Kidney tubule cell (primary cell): ENCODE measurements at regions not wholly inside any gene's neighbourhood (a gene's known extent, or its start where the extent isn't known, plus 50 kb on each side); places are given as distances from the start of the nearest gene placed in this dataset.

ENCODE experiments used
- DNase-seq: peaks from one replicate; pipeline ENCODE4 v3.0.0-alpha.2; 2018; ENCODE audit warnings: low spot score

DNA sequence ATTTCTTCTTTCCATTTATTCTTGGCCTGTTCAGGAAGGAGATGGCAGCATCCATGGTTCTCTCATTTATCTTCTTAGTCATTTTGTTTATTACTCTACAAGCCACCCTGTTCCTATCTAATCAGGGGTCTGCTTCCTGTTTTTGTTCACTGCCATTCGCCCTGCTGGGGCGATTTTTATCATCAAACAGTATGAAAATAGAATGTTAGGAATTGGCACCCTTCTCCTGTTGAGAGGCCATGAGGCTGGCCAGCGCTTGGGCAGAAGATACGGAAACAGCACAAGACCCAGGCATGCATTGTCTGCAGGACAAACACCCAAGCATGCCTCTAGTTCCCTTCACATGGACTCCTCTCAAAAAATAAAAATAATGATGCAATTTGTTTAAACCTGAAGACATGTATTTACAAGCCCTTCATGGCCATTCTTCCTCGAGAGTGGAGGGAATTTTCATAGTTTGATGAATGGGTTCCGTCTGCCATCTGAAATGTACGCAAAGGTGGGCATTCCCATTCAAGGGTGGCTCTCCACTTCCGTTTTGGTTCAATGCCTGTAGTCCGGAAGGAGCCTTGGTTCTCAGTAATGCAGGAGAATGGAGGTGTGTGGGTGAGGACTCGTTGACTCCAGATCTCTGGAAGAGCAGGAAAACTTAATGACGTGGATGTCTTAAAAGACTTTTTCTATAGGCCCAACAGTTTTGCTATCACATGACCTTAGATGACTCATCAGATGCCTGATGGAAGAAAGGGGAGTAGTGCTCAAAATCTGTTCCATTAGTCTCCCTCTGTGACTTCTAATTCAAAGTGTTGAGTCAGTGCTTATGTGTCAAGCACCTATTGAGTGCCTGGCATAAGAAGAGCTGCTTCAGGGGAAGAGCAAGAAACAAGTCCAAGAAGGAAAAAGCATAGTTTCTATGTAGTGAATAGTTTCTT lies 252.4 kb upstream of the TBX3 start:
- peak; percentile 63 for DNase-seq

- no peak for DNase-seq
Measured at GRCh38 chr12:114935658-114936057, 251.7 kb upstream of the TBX3 start.

- peak; percentile 94 for DNase-seq
Measured at GRCh38 chr12:114933428-114934160, 249.6 kb upstream of the TBX3 start.

GRCh38 chr12:114932806-114933205 lies 248.8 kb upstream of the TBX3 start:
- no peak for DNase-seq

DNA sequence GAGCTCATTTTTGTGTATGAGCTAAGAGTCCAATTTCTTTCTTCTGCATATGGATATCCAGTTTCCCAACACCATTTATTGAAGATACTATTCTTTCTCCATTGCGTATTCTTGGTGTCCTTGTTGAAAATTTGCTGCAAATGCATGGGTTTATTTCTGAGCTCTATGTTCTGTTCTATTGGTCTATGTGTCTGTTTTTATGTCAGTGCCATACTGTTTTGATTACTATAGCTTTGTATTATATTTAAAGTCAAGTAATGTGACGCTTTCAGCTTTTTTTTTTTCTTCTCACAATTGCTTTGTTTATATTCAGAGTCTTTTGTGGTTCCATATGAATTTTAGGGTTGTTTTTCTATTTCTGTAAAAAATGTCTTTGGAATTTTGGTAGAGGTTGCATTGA lies 247.1 kb upstream of the TBX3 start:
- no peak for DNase-seq

DNA sequence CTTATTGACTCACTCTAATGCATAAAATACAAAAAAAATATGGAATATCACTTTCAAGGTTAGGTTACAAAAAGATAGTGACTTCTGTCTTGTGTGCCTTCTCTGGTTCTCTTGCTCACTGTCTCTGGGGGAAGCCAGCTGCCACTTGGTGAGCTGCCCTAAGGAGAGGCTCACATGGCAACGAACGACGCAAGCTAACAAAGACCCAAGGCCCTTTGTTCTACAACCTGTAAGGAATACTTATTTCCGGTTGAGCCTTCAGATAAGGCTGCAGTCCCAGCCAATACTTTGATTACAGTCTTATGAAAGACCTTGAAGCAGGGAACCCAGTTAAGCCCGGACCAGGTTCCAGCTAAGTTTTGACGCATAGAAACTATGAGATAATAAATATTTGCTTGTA lies 242.4 kb upstream of the TBX3 start:
- no peak for DNase-seq

GRCh38 chr12:114924946-114925475 lies 241.0 kb upstream of the TBX3 start:
- DNase-seq: no peak

- DNase-seq: no peak
Measured at GRCh38 chr12:114921781-114922180, 237.8 kb upstream of the TBX3 start.

- DNase-seq: no peak
Measured at GRCh38 chr12:114920771-114921554, 237.0 kb upstream of the TBX3 start.

DNA sequence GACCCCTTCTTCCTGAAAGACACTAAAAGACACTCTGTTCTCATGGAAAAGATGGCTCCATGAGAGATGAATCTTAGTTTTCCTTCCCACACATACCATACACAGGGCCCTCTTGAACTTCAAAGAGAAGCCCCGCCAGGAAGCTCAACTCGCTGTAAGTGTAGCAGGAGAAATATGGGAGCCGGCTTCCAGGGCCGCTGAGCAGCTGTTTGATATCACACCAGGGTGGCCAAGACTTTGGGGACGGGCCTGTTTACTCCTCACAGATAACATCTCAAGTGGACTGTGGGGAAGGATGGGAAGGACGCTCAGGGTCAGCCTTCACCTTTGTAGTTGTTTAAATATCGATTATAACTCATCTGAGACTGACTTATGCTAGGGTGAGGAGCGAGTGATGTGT lies 235.5 kb upstream of the TBX3 start:
- no peak for DNase-seq

DNA sequence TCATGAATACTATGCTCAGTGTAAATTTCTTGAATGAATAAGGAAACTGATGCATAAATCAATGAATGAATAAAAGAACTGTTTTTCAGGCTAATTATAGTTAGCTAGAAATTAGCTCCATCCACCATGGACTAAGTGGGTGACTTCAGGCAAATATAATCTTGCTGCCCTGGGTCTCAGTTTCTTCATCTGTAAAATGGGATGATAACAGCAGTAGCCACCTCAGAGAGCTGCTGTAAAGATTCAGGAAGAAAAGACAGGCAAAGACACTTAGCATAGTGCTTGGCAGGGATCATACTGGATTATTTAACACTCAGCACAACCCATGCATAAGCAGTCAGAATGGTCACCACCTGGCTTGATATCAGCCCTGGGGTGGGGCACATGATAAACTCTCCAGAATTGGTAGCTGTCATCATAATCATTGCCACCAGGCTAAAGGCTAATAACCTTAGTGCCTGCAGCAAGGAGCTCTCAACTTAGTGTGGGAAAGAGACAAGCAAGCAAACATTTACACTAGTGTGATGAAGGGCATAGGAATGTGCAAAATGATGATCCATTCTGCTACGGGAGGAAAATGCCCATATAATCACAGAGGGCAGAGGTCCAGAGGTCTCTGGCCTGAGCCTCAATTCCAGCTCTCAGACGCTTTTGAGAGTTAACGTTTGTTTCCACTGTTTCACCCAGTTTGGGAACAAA lies 234.7 kb upstream of the TBX3 start:
- peak; percentile 58 for DNase-seq

DNA sequence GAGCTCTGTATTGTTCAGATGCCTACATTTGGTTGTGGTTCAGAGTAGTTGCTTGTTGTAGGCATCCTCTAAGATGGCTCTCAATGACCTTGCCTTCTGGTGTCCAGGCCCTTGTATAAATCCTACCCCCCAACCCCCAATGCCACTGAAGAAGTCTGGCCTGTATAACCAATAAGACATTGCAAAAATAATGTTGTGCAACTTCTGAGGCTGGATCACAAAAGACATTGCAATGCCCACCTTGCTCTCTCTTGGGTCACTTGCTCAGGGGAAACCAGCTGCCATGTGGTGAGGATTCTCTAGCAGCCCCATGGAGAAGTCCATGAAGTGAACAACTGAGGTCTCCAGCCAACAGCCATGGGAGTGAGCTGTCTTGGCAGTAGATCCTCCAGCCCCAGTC lies 234.0 kb upstream of the TBX3 start:
- no peak for DNase-seq

- DNase-seq: no peak
Measured at GRCh38 chr12:114917307-114917706, 233.3 kb upstream of the TBX3 start.

GRCh38 chr12:114916541-114916940 lies 232.6 kb upstream of the TBX3 start:
- no peak for DNase-seq

DNA sequence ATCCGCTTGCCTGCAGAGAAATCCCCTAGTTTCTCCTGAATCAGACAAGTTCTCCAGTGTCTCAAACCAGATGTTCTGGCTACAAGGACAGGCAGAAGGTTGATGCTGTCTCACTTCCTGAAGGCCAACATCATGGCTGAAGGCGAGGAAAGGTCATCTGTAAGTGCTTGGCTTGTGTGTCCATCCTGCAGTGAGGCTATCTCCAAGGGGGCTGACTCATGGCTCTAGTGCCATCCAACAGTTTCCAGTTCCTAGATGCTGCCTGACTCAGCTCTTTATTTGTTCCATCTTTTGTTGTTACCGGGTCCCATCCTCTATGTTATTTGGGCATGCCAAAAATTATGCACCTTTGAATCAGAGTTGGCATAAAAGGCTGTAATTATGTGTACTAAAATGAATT lies 232.1 kb upstream of the TBX3 start:
- DNase-seq: peak; percentile 15

DNA sequence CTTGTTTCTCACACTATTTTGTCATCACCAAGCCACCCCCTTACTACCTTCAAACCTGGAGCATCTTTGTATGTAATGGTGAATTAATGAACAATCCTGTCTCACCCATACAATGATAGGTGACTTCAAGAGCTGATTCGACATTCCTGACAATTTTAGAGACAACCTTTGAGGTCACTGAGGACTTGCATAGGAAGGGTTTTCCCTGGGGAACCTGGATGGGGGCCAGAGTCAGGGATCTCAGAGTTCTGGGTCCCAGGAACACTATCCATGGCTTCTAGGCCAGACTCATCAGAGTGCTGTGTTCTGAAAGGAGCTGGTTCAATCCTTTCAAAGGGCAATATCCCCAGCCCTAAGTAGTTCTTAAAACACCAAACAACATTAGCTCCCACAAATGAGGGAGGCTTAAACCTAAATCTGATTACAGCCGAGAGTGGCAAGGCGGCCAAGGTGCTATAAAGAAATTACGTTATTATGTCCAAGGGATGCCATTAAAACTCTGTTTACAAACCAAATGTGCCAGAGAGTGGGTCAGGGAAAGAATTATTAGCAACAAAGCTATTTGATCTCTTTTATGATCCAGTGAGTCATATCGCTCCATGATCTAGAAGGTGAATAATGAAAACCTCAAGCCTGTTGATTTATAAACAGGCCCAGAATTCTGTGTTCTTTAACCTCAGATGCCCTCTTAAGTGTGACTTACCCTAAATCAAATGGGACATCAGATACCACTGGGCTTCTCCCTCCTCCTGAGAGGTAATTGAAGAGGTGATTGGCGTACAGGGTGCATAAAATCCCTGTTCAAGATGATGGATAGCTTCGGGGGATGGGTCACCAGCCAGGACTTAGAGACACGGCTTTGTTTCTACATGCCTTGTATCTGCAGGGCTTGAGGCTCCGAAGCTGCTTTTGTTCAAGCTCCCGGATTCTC lies 230.2 kb upstream of the TBX3 start:
- DNase-seq: peak; percentile 30

GRCh38 chr12:114912811-114913210 lies 228.8 kb upstream of the TBX3 start:
- no peak for DNase-seq

GRCh38 chr12:114911196-114911595 lies 227.2 kb upstream of the TBX3 start:
- no peak for DNase-seq

DNA sequence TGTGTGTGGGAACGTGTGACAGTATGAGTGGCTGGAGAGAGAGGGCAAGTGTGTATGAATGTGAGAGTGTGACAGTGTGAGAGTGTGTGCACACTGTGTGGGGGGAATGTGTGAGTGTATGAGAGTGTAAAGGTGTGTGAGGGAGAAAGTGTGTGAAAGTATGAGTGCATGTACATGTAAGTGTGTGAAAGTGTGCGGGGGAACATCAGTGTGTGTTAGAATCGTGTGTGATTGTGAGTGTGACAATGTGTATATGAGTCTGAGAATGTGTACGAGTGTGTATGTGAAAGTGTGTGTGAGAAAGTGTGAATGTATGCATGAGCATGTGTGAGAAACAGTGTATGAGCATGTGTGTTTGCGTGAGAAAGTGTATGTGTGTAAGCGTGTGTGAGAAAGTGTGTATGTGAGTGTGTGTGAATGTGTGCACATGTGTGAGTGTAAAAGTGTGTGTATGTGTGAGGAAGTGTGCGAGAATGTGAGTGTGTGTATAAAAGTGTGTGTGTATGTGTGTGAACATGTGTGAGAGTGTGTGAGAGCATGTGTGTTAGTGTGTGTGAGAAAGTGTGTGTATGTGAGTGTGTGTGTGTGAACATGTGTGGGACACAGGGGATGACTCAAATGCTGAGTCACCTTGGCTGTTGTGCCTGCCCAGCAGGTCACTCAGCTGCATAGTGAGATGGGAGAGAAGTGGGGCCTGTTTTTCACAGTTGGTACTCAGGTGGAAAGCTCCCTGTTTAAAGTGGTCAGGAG lies 220.5 kb upstream of the TBX3 start:
- DNase-seq: peak; percentile 46
